ENCODE measurements at regions not wholly inside any gene's neighbourhood (a gene's known extent, or its start where the extent isn't known, plus 50 kb on each side); places are given as distances from the start of the nearest gene placed in this dataset.
"Not testable (repeated sequence)": the region's sequence is repeated elsewhere in the genome, so short reads cannot be mapped to it uniquely, and the experiment has no call there.

GRCh38 chrX:23503835-23504539 lies 163.3 kb upstream of the PRDX4 start:
- no peak overlapping the region for H3K4me3 ChIP-seq (ENCODE audit: low read length)
- H3K27me3 ChIP-seq (replicated peaks; ENCODE audit: control insufficient read depth, insufficient read depth, low read length) = peaks cover 17% of the 10 kb centered on the region
- H3K4me1 ChIP-seq (ENCODE audit: control insufficient read depth, insufficient read depth, low read length) = no peaks in the 10 kb centered on the region
- H3K36me3 ChIP-seq (ENCODE audit: control insufficient read depth, insufficient read depth, low read length, severe bottlenecking) = no peaks in the 10 kb centered on the region
- DNase-seq (ENCODE audit: low read depth) = peak; percentile 6
- H3K9ac ChIP-seq (ENCODE audit: low read length) = no peak overlapping the region
- H3K9me3 ChIP-seq (ENCODE audit: control insufficient read depth, low read length) = no peaks in the 10 kb centered on the region

- no peaks in the 10 kb centered on the region for H3K4me1 ChIP-seq (ENCODE audit: control insufficient read depth, insufficient read depth, low read length)
- no peaks in the 10 kb centered on the region for H3K9me3 ChIP-seq (ENCODE audit: control insufficient read depth, low read length)
- no peak for DNase-seq (ENCODE audit: low read depth)
- H3K4me3 ChIP-seq (ENCODE audit: low read length) = no peak overlapping the region
- H3K36me3 ChIP-seq (ENCODE audit: control insufficient read depth, insufficient read depth, low read length, severe bottlenecking) = no peaks in the 10 kb centered on the region
- peaks cover 17% of the 10 kb centered on the region for H3K27me3 ChIP-seq (replicated peaks; ENCODE audit: control insufficient read depth, insufficient read depth, low read length)
- no peak overlapping the region for H3K9ac ChIP-seq (ENCODE audit: low read length)
Observed at GRCh38 chrX:23504540-23504884, 162.8 kb upstream of the PRDX4 start.

- Histone ChIP-seq H3K27me3 (replicated peaks; ENCODE audit: control insufficient read depth, insufficient read depth, low read length) (peaks cover 17% of the 10 kb centered on the region), H3K9ac (ENCODE audit: low read length) (no peak overlapping the region), H3K4me1 (ENCODE audit: control insufficient read depth, insufficient read depth, low read length) (no peaks in the 10 kb centered on the region), H3K4me3 (ENCODE audit: low read length) (no peak overlapping the region), H3K9me3 (ENCODE audit: control insufficient read depth, low read length) (no peaks in the 10 kb centered on the region), H3K36me3 (ENCODE audit: control insufficient read depth, insufficient read depth, low read length, severe bottlenecking) (no peaks in the 10 kb centered on the region)
- no peak for DNase-seq (ENCODE audit: low read depth)
Observed at GRCh38 chrX:23504895-23505294, 162.4 kb upstream of the PRDX4 start.

- Histone ChIP-seq H3K27me3 (replicated peaks; ENCODE audit: control insufficient read depth, insufficient read depth, low read length) (peaks cover 20% of the 10 kb centered on the region), H3K4me3 (ENCODE audit: low read length) (no peak overlapping the region), H3K9ac (ENCODE audit: low read length) (no peak overlapping the region), H3K4me1 (ENCODE audit: control insufficient read depth, insufficient read depth, low read length) (no peaks in the 10 kb centered on the region), H3K36me3 (ENCODE audit: control insufficient read depth, insufficient read depth, low read length, severe bottlenecking) (no peaks in the 10 kb centered on the region), H3K9me3 (ENCODE audit: control insufficient read depth, low read length) (no peaks in the 10 kb centered on the region)
- DNase-seq (ENCODE audit: low read depth) = no peak
Observed at GRCh38 chrX:23505531-23506303, 161.6 kb upstream of the PRDX4 start.

- Histone ChIP-seq H3K36me3 (ENCODE audit: control insufficient read depth, insufficient read depth, low read length, severe bottlenecking) (no peaks in the 10 kb centered on the region), H3K4me1 (ENCODE audit: control insufficient read depth, insufficient read depth, low read length) (no peaks in the 10 kb centered on the region), H3K27me3 (replicated peaks; ENCODE audit: control insufficient read depth, insufficient read depth, low read length) (peaks cover 37% of the 10 kb centered on the region), H3K9me3 (ENCODE audit: control insufficient read depth, low read length) (no peaks in the 10 kb centered on the region), H3K4me3 (ENCODE audit: low read length) (no peak overlapping the region), H3K9ac (ENCODE audit: low read length) (no peak overlapping the region)
- no peak for DNase-seq (ENCODE audit: low read depth)
Observed at GRCh38 chrX:23509256-23509655, 158.0 kb upstream of the PRDX4 start.

GRCh38 chrX:23511793-23512192 lies 155.5 kb upstream of the PRDX4 start:
- Histone ChIP-seq H3K9ac (ENCODE audit: low read length) (no peak overlapping the region), H3K36me3 (ENCODE audit: control insufficient read depth, insufficient read depth, low read length, severe bottlenecking) (no peaks in the 10 kb centered on the region), H3K27me3 (replicated peaks; ENCODE audit: control insufficient read depth, insufficient read depth, low read length) (peaks cover 31% of the 10 kb centered on the region), H3K4me1 (ENCODE audit: control insufficient read depth, insufficient read depth, low read length) (no peaks in the 10 kb centered on the region), H3K4me3 (ENCODE audit: low read length) (no peak overlapping the region), H3K9me3 (ENCODE audit: control insufficient read depth, low read length) (no peaks in the 10 kb centered on the region)
- DNase-seq (ENCODE audit: low read depth) = peak; percentile 4

- H3K4me1 ChIP-seq (ENCODE audit: control insufficient read depth, insufficient read depth, low read length) = no peaks in the 10 kb centered on the region
- H3K36me3 ChIP-seq (ENCODE audit: control insufficient read depth, insufficient read depth, low read length, severe bottlenecking) = no peaks in the 10 kb centered on the region
- no peak overlapping the region for H3K4me3 ChIP-seq (ENCODE audit: low read length)
- peaks cover 24% of the 10 kb centered on the region for H3K27me3 ChIP-seq (replicated peaks; ENCODE audit: control insufficient read depth, insufficient read depth, low read length)
- H3K9me3 ChIP-seq (ENCODE audit: control insufficient read depth, low read length) = no peaks in the 10 kb centered on the region
- no peak for DNase-seq (ENCODE audit: low read depth)
- no peak overlapping the region for H3K9ac ChIP-seq (ENCODE audit: low read length)
Observed at GRCh38 chrX:23513121-23513520, 154.2 kb upstream of the PRDX4 start.

- no peaks in the 10 kb centered on the region for H3K36me3 ChIP-seq (ENCODE audit: control insufficient read depth, insufficient read depth, low read length, severe bottlenecking)
- H3K4me3 ChIP-seq (ENCODE audit: low read length) = no peak overlapping the region
- DNase-seq (ENCODE audit: low read depth) = no peak
- no peak overlapping the region for H3K9ac ChIP-seq (ENCODE audit: low read length)
- peaks cover 24% of the 10 kb centered on the region for H3K27me3 ChIP-seq (replicated peaks; ENCODE audit: control insufficient read depth, insufficient read depth, low read length)
- H3K4me1 ChIP-seq (ENCODE audit: control insufficient read depth, insufficient read depth, low read length) = no peaks in the 10 kb centered on the region
- no peaks in the 10 kb centered on the region for H3K9me3 ChIP-seq (ENCODE audit: control insufficient read depth, low read length)
Observed at GRCh38 chrX:23514082-23514481, 153.2 kb upstream of the PRDX4 start.

GRCh38 chrX:23515028-23515427 lies 152.3 kb upstream of the PRDX4 start:
- Histone ChIP-seq H3K27me3 (replicated peaks; ENCODE audit: control insufficient read depth, insufficient read depth, low read length) (peaks cover 24% of the 10 kb centered on the region), H3K4me3 (ENCODE audit: low read length) (no peak overlapping the region), H3K36me3 (ENCODE audit: control insufficient read depth, insufficient read depth, low read length, severe bottlenecking) (no peaks in the 10 kb centered on the region), H3K4me1 (ENCODE audit: control insufficient read depth, insufficient read depth, low read length) (no peaks in the 10 kb centered on the region), H3K9me3 (ENCODE audit: control insufficient read depth, low read length) (no peaks in the 10 kb centered on the region), H3K9ac (ENCODE audit: low read length) (no peak overlapping the region)
- no peak for DNase-seq (ENCODE audit: low read depth)

- not testable (repeated sequence) for H3K9ac ChIP-seq (ENCODE audit: low read length); H3K4me3 ChIP-seq (ENCODE audit: low read length); DNase-seq (ENCODE audit: low read depth); H3K27me3 ChIP-seq (replicated peaks; ENCODE audit: control insufficient read depth, insufficient read depth, low read length); H3K9me3 ChIP-seq (ENCODE audit: control insufficient read depth, low read length); H3K4me1 ChIP-seq (ENCODE audit: control insufficient read depth, insufficient read depth, low read length); H3K36me3 ChIP-seq (ENCODE audit: control insufficient read depth, insufficient read depth, low read length, severe bottlenecking)
Observed at GRCh38 chrX:23523026-23523657, 144.2 kb upstream of the PRDX4 start.

GRCh38 chrX:23524467-23524866 lies 142.8 kb upstream of the PRDX4 start:
- H3K9ac ChIP-seq (ENCODE audit: low read length) = no peak overlapping the region
- no peaks in the 10 kb centered on the region for H3K27me3 ChIP-seq (replicated peaks; ENCODE audit: control insufficient read depth, insufficient read depth, low read length)
- no peak overlapping the region for H3K4me3 ChIP-seq (ENCODE audit: low read length)
- no peak for DNase-seq (ENCODE audit: low read depth)
- H3K4me1 ChIP-seq (ENCODE audit: control insufficient read depth, insufficient read depth, low read length) = no peaks in the 10 kb centered on the region
- H3K9me3 ChIP-seq (ENCODE audit: control insufficient read depth, low read length) = peaks cover 8% of the 10 kb centered on the region
- H3K36me3 ChIP-seq (ENCODE audit: control insufficient read depth, insufficient read depth, low read length, severe bottlenecking) = no peaks in the 10 kb centered on the region

Measured in adipocyte (in vitro differentiated cells).